GM18951 (cell line): ENCODE measurements at regions not wholly inside any gene's neighbourhood (a gene's known extent, or its start where the extent isn't known, plus 50 kb on each side); places are given as distances from the start of the nearest gene placed in this dataset.

ENCODE experiments used
- POLR2A ChIP-seq: IDR thresholded peaks from 4 replicates; pipeline ENCODE4 v1.6.1; 2011; ENCODE audit warnings: mild to moderate bottlenecking; ENCODE audit not compliant: insufficient read length, insufficient read depth; ENCODE audit errors: extremely low read depth
- in situ Hi-C: fragments of 300-500 bp; cut with MboI; formaldehyde crosslinking; loops from one replicate; pipeline ENCODE4 v1.12.0; 2022; ENCODE audit warnings: low sequenced_read_pairs, mixed read lengths, inconsistent platforms; ENCODE audit not compliant: unreplicated experiment

GRCh38 chr21:38556390-38556789, 58.1 kb upstream of the ERG start:
- in situ Hi-C loops: no loop called here
- no peak for TF ChIP-seq POLR2A

GRCh38 chr21:38561205-38561604, 62.9 kb upstream of the ERG start:
- no peak for TF ChIP-seq POLR2A
- in situ Hi-C loops: no loop called here

- in situ Hi-C loops: no loop called here
- TF ChIP-seq POLR2A: no peak
Observed at GRCh38 chr21:38561613-38562581, 63.6 kb upstream of the ERG start.

GRCh38 chr21:38567335-38567969, 69.2 kb upstream of the ERG start:
- no peak for TF ChIP-seq POLR2A
- in situ Hi-C loops: no loop called here

- in situ Hi-C loops: no loop called here
Observed at GRCh38 chr21:38567970-38568360, 69.7 kb upstream of the ERG start.

GRCh38 chr21:38569733-38570132, 71.5 kb upstream of the ERG start:
- in situ Hi-C loops: no loop called here
- no peak for TF ChIP-seq POLR2A

More at GRCh38 chr21:38567970-38568360, 69.7 kb upstream of the ERG start:
- no peak for TF ChIP-seq POLR2A

GRCh38 chr21:38570596-38570995, 72.3 kb upstream of the ERG start:
- no peak for TF ChIP-seq POLR2A
- in situ Hi-C loops: no loop called here

GRCh38 chr21:38574895-38575575, 76.8 kb upstream of the ERG start:
- in situ Hi-C loops: no loop called here
- no peak for TF ChIP-seq POLR2A

GRCh38 chr21:38577887-38578286, 79.6 kb upstream of the ERG start:
- no peak for TF ChIP-seq POLR2A
- in situ Hi-C loops: no loop called here

- in situ Hi-C loops: no loop called here
- TF ChIP-seq POLR2A: no peak
Observed at GRCh38 chr21:38590449-38591217, 92.4 kb upstream of the ERG start.

- in situ Hi-C loops: no loop called here
- no peak for TF ChIP-seq POLR2A
Observed at GRCh38 chr21:38591218-38591537, 92.9 kb upstream of the ERG start.

GRCh38 chr21:38596264-38597042, 98.2 kb upstream of the ERG start:
- no peak for TF ChIP-seq POLR2A
- in situ Hi-C loops: no loop called here
